Endothelial cell (in vitro differentiated cells): ENCODE measurements at regions not wholly inside any gene's neighbourhood (a gene's known extent, or its start where the extent isn't known, plus 50 kb on each side); places are given as distances from the start of the nearest gene placed in this dataset.

Source experiments
- DNase-seq: peaks from one replicate; pipeline ENCODE4 v3.0.0; 2021; ENCODE audit warnings: low spot score
- H3K27ac Mint-ChIP-seq: one replicate; pipeline ENCODE4 v1.8.0; 2021; ENCODE audit warnings: mixed read lengths, inconsistent platforms; ENCODE audit not compliant: unreplicated experiment
- H3K27me3 Mint-ChIP-seq: one replicate; pipeline ENCODE4 v1.8.0; 2021; ENCODE audit warnings: mild to moderate bottlenecking, moderate library complexity, mixed read lengths, inconsistent platforms; ENCODE audit not compliant: unreplicated experiment
- H3K36me3 Mint-ChIP-seq: one replicate; pipeline ENCODE4 v1.8.0; 2021; ENCODE audit warnings: mild to moderate bottlenecking, low read depth, mixed read lengths, inconsistent platforms; ENCODE audit not compliant: unreplicated experiment
- H3K4me1 Mint-ChIP-seq: one replicate; pipeline ENCODE4 v1.8.0; 2021; ENCODE audit warnings: mild to moderate bottlenecking, mixed read lengths, inconsistent platforms; ENCODE audit not compliant: unreplicated experiment
- H3K4me3 Mint-ChIP-seq: one replicate; pipeline ENCODE4 v1.8.0; 2021; ENCODE audit warnings: mild to moderate bottlenecking, mixed read lengths, inconsistent platforms; ENCODE audit not compliant: unreplicated experiment
- H3K9me3 Mint-ChIP-seq: one replicate; pipeline ENCODE4 v1.8.0; 2021; ENCODE audit warnings: mixed read lengths, inconsistent platforms; ENCODE audit not compliant: unreplicated experiment
- CTCF ChIP-seq: fragments of 200-600 bp; sonication (generic); IDR thresholded peaks from one replicate; pipeline ENCODE4 v1.5.0; 2021; ENCODE audit warnings: antibody characterized with exemption; ENCODE audit not compliant: unreplicated experiment

DNA sequence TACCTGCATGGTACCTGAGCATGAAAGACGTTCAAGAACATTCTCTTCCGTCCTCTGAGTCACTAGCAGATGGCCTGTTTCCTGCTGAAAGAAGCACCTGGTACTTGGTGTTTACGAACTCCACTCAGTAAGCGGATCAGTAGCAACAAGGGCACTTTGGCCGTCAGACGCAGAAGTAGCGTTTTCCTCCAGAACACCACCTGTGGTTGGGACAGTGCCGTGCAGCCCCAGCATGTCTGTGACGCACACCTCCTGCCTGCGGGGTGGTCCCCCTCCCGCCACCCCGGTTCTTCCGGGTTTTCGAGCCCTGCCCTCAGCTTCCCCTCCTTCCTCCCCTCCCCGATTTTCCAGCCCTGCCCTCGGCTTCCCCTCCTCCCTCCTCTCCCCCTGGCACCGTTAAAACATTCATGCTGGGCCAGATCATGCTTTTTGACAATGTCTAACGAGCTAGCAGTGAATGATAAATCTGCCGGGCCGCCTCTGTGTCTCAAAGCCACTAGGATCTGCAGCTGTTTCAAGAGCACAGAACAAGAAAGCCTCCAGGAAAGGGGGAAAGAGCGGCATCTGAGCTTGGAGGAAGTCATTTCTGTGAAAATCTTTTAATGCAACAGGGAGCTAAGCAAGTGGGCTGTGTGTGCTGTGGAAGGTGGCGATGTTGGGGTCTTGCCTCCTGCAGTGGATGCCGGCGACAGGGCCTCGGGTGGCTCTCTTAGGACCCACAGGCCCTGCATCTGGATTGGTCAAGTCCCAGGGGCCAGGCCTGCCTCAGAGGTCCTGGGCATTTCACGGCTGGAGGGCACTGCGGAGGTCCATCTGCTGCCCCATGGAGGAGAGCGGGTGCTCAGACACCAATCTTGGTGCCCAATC is 207.9 kb downstream of the ERMARD start:
- TF ChIP-seq CTCF, result no peak
- Mint-ChIP-seq H3K4me3 (no peak overlapping the region), H3K27ac (no peak overlapping the region), H3K27me3 (no peaks in the 10 kb centered on the region), H3K36me3 (no peaks in the 10 kb centered on the region), H3K9me3 (no peaks in the 10 kb centered on the region), H3K4me1 (no peaks in the 10 kb centered on the region)
- no peak for DNase-seq

DNA sequence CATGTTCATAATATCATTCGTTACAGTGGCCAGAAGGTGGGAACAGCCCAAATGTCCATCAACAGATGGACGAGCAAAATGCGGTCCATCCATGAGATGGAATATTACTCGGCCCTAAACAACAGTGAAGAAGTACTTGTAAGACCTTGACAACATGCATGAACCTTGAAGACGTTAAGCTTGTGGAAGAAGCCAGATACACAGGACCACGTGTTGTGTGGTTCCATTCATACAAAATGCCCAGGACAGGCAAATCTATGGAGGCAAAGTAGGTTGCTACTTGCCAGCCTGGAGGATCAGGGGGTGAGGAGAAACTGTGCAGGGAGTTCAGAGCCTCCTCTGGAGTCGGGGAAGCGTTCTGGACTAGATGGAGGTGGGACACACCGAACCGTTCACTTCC is 207.1 kb downstream of the ERMARD start:
- Mint-ChIP-seq H3K27ac (no peak overlapping the region), H3K27me3 (no peaks in the 10 kb centered on the region), H3K4me1 (no peaks in the 10 kb centered on the region), H3K36me3 (no peaks in the 10 kb centered on the region), H3K4me3 (no peak overlapping the region), H3K9me3 (no peaks in the 10 kb centered on the region)
- no peak for DNase-seq
- no peak for TF ChIP-seq CTCF

- no peaks in the 10 kb centered on the region for H3K9me3 Mint-ChIP-seq
- H3K4me1 Mint-ChIP-seq, result no peaks in the 10 kb centered on the region
- H3K36me3 Mint-ChIP-seq, result no peaks in the 10 kb centered on the region
- no peak for TF ChIP-seq CTCF
- DNase-seq, result no peak
- H3K27me3 Mint-ChIP-seq, result no peaks in the 10 kb centered on the region
- H3K4me3 Mint-ChIP-seq, result no peak overlapping the region
- H3K27ac Mint-ChIP-seq, result no peak overlapping the region
Measured at GRCh38 chr6:169957351-169957963, 206.0 kb downstream of the ERMARD start.

GRCh38 chr6:169956580-169956979 is 205.2 kb downstream of the ERMARD start:
- DNase-seq, result no peak
- H3K27ac Mint-ChIP-seq, result no peak overlapping the region
- no peaks in the 10 kb centered on the region for H3K4me1 Mint-ChIP-seq
- no peak for TF ChIP-seq CTCF
- H3K4me3 Mint-ChIP-seq, result no peak overlapping the region
- H3K27me3 Mint-ChIP-seq, result no peaks in the 10 kb centered on the region
- H3K9me3 Mint-ChIP-seq, result no peaks in the 10 kb centered on the region
- no peaks in the 10 kb centered on the region for H3K36me3 Mint-ChIP-seq
